Psoas muscle (tissue), 7 donors: ENCODE measurements at regions not wholly inside any gene's neighbourhood (a gene's known extent, or its start where the extent isn't known, plus 50 kb on each side); places are given as distances from the start of the nearest gene placed in this dataset.

Experiments used
- ATAC-seq, 4 donors: fragments of 200-7000 bp; cut with Tn5 transposase; one replicate each; pipeline ENCODE4 v1.9.1; 2020; ENCODE audit warnings: moderate library complexity in 3 of 4, mild to moderate bottlenecking in 2 of 4
- DNase-seq, 2 donors: peaks; one replicate each; pipeline ENCODE4 v3.0.0-alpha.2; 2020
- H3K27ac ChIP-seq: fragments of 200-600 bp; one replicate; pipeline ENCODE4 v1.8.0; 2022
- H3K27me3 ChIP-seq, 3 donors: fragments of 200-600 bp in 1 of 3; one replicate each; pipeline versions ENCODE4 v1.6.1 to v1.8.0; 2013 to 2022; ENCODE audit warnings: low read length in 2 of 3, mild to moderate bottlenecking in 2 of 3, moderate library complexity in 1 of 3; ENCODE audit not compliant: insufficient read depth in 3 of 3
- H3K36me3 ChIP-seq, 2 donors: fragments of 200-600 bp in 1 of 2; one replicate each; pipeline versions ENCODE4 v1.6.1 to v1.8.0; 2013 to 2022; ENCODE audit warnings: low read depth in 1 of 2, mild to moderate bottlenecking in 1 of 2, moderate library complexity in 1 of 2; ENCODE audit not compliant: insufficient read depth in 1 of 2
- H3K4me1 ChIP-seq: fragments of 200-600 bp; one replicate; pipeline ENCODE4 v1.8.0; 2022
- H3K4me3 ChIP-seq: fragments of 200-600 bp; one replicate; pipeline ENCODE4 v1.8.0; 2022; ENCODE audit warnings: mild to moderate bottlenecking
- H3K9me3 ChIP-seq: fragments of 200-600 bp; one replicate; pipeline ENCODE4 v1.8.0; 2022
- CTCF ChIP-seq: fragments of 200-600 bp; IDR thresholded peaks from one replicate; pipeline ENCODE4 v1.8.0; 2022; ENCODE audit warnings: antibody characterized with exemption
- whole genome bisulfite sequencing, 3 donors: extraction: QIAGEN DNeasy Blood & Tissue Kit; methylation state at CpG; one replicate each; pipeline versions ENCODE4 v1.1.6 to v1.1.7; 2013; 5-methylcytosine and 5-hydroxymethylcytosine counted together
- intact Hi-C, 2 donors: fragments of 100-400 bp; cut with DNase I; formaldehyde crosslinking; loops; one replicate each; pipeline versions ENCODE4 v1.11.0 to v1.14.2; 2022
- donor health status: healthy with polysubstance abuse.
- donor health status: DM: no; HTN: no; CAD: no; lungs with moderate emphysema.
- donor health status: Bipolar disorder and iron deficiency.
- donor health status: healthy.
- donor health status: DM: yes; HTN: yes; CAD: no.
- donor health status: DM: no; HTN: no; CAD: no.
- donor health status: DM: yes; HTN: yes; CAD: no.

GRCh38 chr15:92524161-92524560 is 130.5 kb downstream of the ST8SIA2 start:
- no peak for DNase-seq
- intact Hi-C loops = no loop called here

GRCh38 chr15:92523176-92523575 is 129.5 kb downstream of the ST8SIA2 start:
- Histone ChIP-seq H3K36me3 (no peaks in the 10 kb centered on the region), H3K27ac (no peak overlapping the region), H3K9me3 (no peaks in the 10 kb centered on the region), H3K27me3 (no peaks in the 10 kb centered on the region), H3K4me3 (no peak overlapping the region), H3K4me1 (peaks cover 20% of the 10 kb centered on the region)
- 98 to 99% (median 98%) methylated on average over 2 of the region's 2 CpGs for WGBS, 3 donors
- intact Hi-C loops = no loop called here
- DNase-seq = no peak
- no peak for ATAC-seq
- TF ChIP-seq CTCF = no peak

More at GRCh38 chr15:92524161-92524560, 130.5 kb downstream of the ST8SIA2 start:
- Histone ChIP-seq H3K9me3 (no peaks in the 10 kb centered on the region), H3K4me1 (peaks cover 20% of the 10 kb centered on the region), H3K27me3 (no peaks in the 10 kb centered on the region), H3K36me3 (no peaks in the 10 kb centered on the region), H3K4me3 (no peak overlapping the region), H3K27ac (no peak overlapping the region)
- peak in 3 of 4 donors; percentile 45 to 47 (median 46) for ATAC-seq
- no peak for TF ChIP-seq CTCF
- WGBS, 3 donors = 36 to 57% (median 36%) methylated on average over 5 of the region's 5 CpGs

GRCh38 chr15:92521624-92522008 is 127.9 kb downstream of the ST8SIA2 start:
- Histone ChIP-seq H3K4me1 (peaks cover 20% of the 10 kb centered on the region), H3K9me3 (no peaks in the 10 kb centered on the region), H3K36me3 (no peaks in the 10 kb centered on the region), H3K27ac (no peak overlapping the region), H3K27me3 (no peaks in the 10 kb centered on the region), H3K4me3 (no peak overlapping the region)
- TF ChIP-seq CTCF = peak; percentile 87
- 0 to 4% (median 2%) methylated on average over 7 of the region's 7 CpGs for WGBS, 3 donors
- ATAC-seq (peak; percentile 90 to 98 (median 95)), DNase-seq (peak; percentile 67 to 78)
- intact Hi-C loops = loop anchor here (2.0 kb wide), 2 partner anchors 161 to 193 kb away; no protein-coding TSS in a partner anchor

GRCh38 chr15:92520914-92521623 is 127.4 kb downstream of the ST8SIA2 start:
- peak in 2 of 4 donors; percentile 11 to 21 for ATAC-seq
- no peak overlapping the region for H3K27ac ChIP-seq
- 95 to 100% (median 99%) methylated on average over 2 of the region's 2 CpGs for WGBS, 3 donors

More at GRCh38 chr15:92520914-92521623, 127.4 kb downstream of the ST8SIA2 start:
- intact Hi-C loops = loop anchor here (2.0 kb wide), 2 partner anchors 162 to 194 kb away; no protein-coding TSS in a partner anchor
- Histone ChIP-seq H3K4me3 (no peak overlapping the region), H3K4me1 (peaks cover 20% of the 10 kb centered on the region), H3K9me3 (no peaks in the 10 kb centered on the region), H3K36me3 (no peaks in the 10 kb centered on the region), H3K27me3 (no peaks in the 10 kb centered on the region)
- no peak for DNase-seq
- TF ChIP-seq CTCF = no peak
